SH-SY5Y (cell line): ENCODE measurements at regions not wholly inside any gene's neighbourhood (a gene's known extent, or its start where the extent isn't known, plus 50 kb on each side); places are given as distances from the start of the nearest gene placed in this dataset.

Experiments
- GATA2 ChIP-seq: IDR thresholded peaks from 2 replicates; pipeline ENCODE4 v1.6.1; 2011; ENCODE audit warnings: mild to moderate bottlenecking, low read depth, low read length
- GATA3 ChIP-seq: IDR thresholded peaks from 2 replicates; pipeline ENCODE4 v1.6.1; 2011; ENCODE audit warnings: low read depth, mild to moderate bottlenecking, low read length, moderate library complexity

- TF ChIP-seq GATA2: no peak
- TF ChIP-seq GATA3: no peak
Observed at GRCh38 chr9:33628865-33629410, 104.9 kb downstream of the ANKRD18B start.
